ENCODE measurements at regions not wholly inside any gene's neighbourhood (a gene's known extent, or its start where the extent isn't known, plus 50 kb on each side); places are given as distances from the start of the nearest gene placed in this dataset.
A peak's percentile ranks its signal among the peaks of the same experiment; 100 is the strongest.

DNA sequence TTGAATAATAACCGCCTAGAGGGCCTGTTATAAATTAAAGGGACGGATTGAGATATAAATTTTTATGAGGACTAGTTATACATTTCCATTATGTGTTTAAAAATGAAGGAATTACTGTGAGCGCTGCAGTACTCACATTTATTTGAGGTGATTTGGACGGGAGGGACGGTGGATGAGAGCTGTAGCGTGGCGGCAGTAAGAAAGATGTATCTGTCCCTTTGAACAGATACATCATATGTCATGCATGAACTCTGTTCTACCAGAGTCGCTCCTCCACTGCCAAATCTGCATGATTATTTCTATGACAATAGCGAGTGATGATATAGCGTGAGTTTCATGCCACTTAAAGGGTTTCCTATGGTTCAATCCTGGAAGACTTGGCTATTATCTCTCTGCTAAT, 538.8 kb downstream of the MCTP2 start:
- no peak for DNase-seq

- DNase-seq = no peak
Observed at GRCh38 chr15:94777037-94777436, 545.7 kb downstream of the MCTP2 start.

DNA sequence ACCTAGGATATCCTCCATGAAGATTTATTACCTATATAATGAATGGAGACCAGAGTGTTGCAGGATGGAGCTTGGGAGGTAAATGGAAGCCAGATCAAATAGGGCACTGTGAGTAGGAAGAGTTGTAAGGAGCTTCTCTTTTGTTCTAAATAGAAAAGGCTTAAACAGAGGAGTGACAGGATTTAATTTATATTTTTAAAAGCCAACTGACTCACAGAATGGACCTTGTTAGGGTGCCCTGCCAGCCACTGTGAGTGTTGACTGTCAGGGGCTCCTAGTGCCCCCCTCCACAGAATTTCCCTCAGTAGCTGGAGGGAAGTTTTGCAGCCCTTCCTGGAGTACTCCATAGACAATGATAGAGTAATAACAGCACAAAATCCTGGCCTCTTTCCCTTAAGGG, 547.5 kb downstream of the MCTP2 start:
- DNase-seq = no peak

GRCh38 chr15:94780166-94780565, 548.8 kb downstream of the MCTP2 start:
- DNase-seq = no peak

DNA sequence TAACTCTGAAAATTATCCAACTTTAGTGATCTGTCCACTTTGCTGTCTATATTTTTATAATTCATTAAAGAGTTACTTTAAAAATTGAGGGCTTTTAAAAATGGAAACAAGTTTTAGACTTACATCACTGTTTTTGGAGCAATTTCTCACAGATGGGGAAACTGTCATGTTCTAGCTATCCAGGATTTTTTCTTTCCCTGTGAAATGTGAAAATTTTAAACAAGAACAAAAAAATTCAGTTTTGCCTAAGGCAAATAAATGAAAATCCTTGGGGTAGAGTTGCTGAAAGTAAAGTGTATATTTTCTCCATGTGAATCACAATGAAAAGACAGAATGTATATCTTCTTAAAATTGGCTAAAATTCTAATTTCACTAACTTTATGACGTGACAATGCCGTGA, 553.7 kb downstream of the MCTP2 start:
- no peak for DNase-seq

DNA sequence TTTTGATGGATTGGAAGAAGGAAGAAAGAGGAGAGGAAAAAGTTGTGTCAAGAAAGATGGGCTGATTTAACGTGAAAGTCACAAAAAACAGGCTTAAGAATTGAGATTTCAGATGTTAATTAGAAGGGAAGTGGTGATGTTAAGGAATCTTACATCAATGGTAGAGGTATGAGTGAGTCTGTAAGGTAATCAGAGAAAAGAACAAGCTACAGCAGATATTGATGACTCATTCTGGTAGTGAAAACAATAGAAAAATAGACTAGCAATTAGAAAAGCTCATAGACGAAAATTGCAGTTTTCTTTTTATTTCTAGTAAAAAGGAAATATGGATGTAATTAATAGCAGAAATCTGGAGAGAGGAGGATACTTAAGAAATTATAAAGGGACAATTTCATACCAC, 559.6 kb downstream of the MCTP2 start:
- DNase-seq = no peak

- no peak for DNase-seq
Observed at GRCh38 chr15:94791510-94791909, 560.1 kb downstream of the MCTP2 start.

- DNase-seq = no peak
Observed at GRCh38 chr15:94792196-94792595, 560.8 kb downstream of the MCTP2 start.

DNA sequence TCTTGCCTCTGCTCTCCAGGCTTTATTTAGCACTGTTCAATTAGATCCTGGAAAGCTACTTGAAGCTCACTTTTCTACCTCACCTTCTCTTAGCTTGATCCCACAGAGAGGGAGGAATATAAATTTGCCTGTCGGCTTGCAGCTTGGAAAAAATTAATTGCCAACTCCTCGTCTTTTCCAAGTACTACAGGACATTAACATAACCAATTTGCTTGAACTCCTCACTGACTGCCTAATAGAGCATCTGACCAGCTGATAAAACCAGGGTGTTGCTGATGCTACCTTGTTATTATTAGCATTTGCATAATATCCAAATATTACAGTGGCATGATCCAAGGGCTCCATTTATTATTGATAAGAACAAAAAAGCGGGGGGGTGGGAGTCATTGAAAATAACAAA, 561.8 kb downstream of the MCTP2 start:
- no peak for DNase-seq

- DNase-seq = no peak
Observed at GRCh38 chr15:94793641-94794040, 562.3 kb downstream of the MCTP2 start.

- no peak for DNase-seq
Observed at GRCh38 chr15:94804613-94805012, 573.3 kb downstream of the MCTP2 start.

GRCh38 chr15:94815110-94815731, 583.9 kb downstream of the MCTP2 start:
- DNase-seq = no peak

DNA sequence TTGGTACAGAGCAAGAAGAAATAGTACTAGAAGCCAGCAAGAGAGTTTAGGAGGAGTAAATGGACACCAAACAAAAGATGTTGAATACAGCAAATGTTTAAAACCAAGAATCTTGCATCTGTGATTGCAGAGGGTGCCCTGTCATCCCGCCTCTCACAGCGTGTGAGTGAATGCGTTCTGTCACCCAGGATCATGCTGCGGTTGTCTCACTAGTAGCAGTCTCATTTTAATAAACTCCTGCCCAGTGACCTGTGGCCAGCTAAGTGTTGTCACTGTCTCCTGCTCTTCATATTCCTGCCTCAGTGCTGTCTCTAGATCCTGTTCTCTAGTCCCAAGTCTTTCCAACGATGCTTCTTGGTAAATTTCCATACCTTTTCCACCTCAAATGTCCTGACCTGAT, 584.6 kb downstream of the MCTP2 start:
- no peak for DNase-seq

DNA sequence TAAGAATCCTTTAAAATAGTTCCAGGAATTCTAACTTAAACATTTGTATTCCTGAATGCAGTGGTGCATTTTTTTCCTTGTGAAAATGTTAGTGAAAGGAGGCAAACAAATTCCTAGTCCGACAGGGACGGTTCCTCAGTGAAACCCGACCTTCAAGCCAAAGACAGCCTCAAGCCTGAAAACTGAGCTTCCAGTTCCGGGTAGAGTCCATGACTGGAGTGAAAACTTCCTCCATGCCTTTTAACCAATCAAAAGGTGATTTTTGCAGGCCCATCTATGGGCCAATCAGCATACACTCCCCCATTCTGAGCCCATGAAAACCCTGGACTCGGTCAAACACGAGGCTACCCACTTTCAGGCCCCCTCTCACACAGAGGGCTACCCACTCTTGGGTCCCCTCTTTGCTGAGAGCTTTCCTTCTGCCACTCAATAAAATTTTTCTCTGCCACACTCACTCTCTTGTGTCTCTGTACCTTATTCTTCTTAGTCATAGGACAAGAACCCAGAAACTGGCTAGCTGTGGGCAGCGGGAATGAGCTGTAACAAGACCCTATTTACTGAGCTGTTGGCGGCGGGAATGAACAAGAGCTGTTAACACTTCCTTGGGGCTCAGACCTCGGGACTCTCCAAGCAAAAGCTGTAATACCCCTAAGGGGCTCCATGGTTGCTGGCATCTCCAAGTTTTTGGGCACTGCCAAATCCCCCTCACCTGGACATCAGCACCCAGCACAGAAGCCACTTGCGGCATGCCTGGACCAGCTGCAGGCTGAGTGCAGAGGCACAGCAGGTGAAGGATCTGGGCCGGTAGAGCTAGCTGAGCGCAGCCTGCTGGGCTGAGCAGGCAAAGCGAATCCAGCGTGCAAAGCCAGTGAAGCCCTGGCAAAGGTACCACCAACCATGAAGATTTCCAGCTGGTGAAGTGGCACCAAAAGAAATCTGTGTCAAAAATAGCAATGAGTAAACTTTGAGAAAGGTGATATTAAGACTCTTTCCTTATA, 598.8 kb downstream of the MCTP2 start:
- no peak for DNase-seq

- DNase-seq = no peak
Observed at GRCh38 chr15:94834000-94834399, 602.6 kb downstream of the MCTP2 start.

DNA sequence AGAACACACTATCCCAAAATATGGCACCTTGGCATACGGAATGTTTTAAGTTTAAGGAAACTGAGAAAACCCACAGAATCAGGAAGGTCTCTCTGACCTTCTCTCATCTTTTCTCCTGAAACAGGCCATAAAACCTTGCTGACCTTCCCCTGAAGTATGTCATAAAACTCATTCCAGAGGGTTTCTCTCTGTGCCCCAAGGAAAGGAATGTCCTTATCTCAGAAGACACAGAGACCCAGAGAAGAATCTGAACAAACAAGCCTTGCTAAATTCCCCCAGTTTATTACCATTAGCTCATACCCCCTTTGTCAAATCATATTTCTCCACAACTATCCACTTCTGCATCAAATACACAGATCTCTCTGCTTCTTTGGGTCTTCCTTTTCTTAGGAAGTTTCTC, 603.1 kb downstream of the MCTP2 start:
- DNase-seq = no peak

DNA sequence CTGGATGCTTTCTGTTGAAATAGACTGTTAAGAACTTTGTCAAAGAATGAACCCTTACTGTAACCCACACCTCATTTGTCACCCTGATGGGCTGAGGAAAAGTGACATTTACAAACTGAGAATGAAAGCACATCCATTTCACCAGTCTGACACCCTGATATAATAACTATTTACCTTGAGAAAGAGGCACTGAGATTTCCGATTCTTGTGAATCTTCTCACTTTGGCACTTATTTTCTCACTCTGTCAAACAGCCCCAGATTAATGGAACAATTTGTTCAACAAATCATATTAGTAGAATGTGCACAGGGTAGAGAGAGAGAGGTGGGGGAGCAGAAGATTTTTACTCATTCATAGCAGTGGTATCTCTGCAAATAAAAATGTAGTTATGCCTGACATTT, 606.9 kb downstream of the MCTP2 start:
- no peak for DNase-seq

- no peak for DNase-seq
Observed at GRCh38 chr15:94840794-94841783, 609.7 kb downstream of the MCTP2 start.

- DNase-seq = no peak
Observed at GRCh38 chr15:94843060-94843459, 611.7 kb downstream of the MCTP2 start.

DNA sequence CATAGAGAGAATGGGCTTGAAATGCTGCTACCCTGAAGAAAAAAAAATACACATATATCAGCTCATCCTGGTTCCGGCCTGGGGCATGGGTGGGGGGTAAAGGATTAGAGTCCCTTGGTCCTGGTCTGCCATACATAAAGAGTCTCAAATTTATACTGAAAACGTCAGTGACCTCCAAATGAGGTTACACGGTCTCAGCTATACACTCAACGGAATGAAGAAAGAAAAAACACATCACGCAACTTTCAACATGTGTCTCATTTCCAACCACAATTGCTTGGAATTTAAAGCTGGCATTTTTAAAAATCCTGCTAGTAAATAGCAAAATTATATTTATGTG, 612.8 kb downstream of the MCTP2 start:
- no peak for DNase-seq

DNA sequence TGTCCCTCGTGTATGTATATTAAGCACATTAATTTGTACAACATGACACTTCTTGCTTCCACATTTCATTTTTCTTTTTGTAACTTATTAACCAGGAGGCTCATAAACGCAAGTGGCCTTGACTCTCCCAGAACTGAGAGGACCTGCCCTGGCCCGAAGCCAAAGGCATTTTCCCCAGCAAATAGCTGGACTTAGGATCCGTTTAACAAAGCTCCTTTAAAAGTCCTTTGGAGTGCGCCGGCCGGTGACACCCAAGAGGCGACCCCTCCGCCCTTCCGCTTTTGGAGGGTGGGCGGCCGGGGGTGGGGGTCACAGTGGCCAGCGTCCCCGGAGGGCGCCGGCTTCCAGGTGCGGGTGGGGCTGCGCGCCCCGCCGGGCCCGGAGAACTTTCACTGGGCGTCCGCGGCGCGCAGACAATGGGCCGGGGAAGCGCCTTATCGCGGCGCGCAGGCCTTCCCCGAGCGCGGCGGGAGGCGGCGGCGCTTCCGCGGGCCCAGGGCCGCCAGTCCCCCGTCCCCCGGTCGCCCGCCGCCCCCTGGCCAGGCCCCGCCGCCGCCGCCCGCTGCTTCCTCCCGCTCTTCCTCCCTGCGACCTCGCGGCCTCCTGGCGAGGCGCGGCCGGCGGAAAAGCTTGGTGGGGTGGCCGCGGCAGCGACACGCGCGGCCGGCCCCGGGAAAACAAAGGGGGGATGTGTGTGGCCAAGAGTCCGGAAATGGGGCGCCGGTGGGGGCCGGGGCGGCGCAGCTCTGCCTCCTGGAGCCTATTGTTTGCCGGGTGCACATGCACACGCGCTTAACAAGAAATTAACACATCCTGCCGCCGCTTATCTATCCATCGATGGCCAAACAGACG, 613.4 kb downstream of the MCTP2 start:
- peak; percentile 49 for DNase-seq

GRCh38 chr15:94845390-94845716, 614.0 kb downstream of the MCTP2 start:
- DNase-seq = no peak

All from NCI-H1092 treated with DMSO at 0.1 percent for 48 hours (cell line).